ENCODE measurements at regions not wholly inside any gene's neighbourhood (a gene's known extent, or its start where the extent isn't known, plus 50 kb on each side); places are given as distances from the start of the nearest gene placed in this dataset.

DNA sequence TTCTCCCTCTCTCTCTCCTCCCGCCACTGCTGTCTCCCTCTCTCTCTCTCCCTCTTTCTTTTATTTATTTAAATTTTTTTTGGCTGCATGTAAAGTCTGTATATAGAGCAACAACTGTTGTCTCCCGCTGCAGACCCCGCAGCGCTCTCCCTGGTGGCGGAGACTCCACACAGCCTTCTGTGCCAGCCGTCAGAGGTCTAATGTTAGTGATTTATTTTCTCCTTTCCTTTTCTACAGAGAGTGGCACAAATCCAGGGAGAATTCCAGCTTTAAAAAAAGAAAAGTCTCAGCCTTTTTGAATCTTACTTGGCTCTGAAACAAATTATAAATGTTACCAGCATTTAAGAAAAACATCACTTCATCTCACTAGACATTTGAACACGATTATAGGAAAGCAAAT lies 106.2 kb downstream of the FAM9B start:
- ATAC-seq (no peak), DNase-seq (no peak)
- H3K4me1 ChIP-seq (ENCODE audit: control insufficient read depth in 2 of 2, insufficient read depth in 2 of 2, low read length in 2 of 2): no peaks in the 10 kb centered on the region
- Mint-ChIP-seq H3K27me3 (peaks cover 4 to 16% (median 7%) of the 10 kb centered on the region in 5 donors), H3K27ac (no peak overlapping the region), H3K4me1 (no peaks in the 10 kb centered on the region), H3K4me3 (no peak overlapping the region), H3K36me3 (no peaks in the 10 kb centered on the region), H3K9me3 (peaks cover 0 to 2% (median 0%) of the 10 kb centered on the region in 11 donors)
- no peaks in the 10 kb centered on the region for H3K9me3 ChIP-seq (ENCODE audit: control insufficient read depth in 2 of 3, low read length in 3 of 3)
- POLR2A ChIA-PET: no interaction called here
- no peak overlapping the region for H3K27ac ChIP-seq (ENCODE audit: low read depth, low read length)
- H3K27me3 ChIP-seq (ENCODE audit: control insufficient read depth in 2 of 2, insufficient read depth in 2 of 2, low read length in 2 of 2): no peaks in the 10 kb centered on the region
- intact Hi-C loops (cut with micrococcal nuclease): no loop called here
- no peaks in the 10 kb centered on the region for H3K36me3 ChIP-seq (ENCODE audit: control insufficient read depth in 2 of 3, insufficient read depth in 3 of 3, low read length in 3 of 3)
- CTCF ChIA-PET: no interaction called here
- no peak overlapping the region for H3K4me3 ChIP-seq (ENCODE audit: low read length)

DNA sequence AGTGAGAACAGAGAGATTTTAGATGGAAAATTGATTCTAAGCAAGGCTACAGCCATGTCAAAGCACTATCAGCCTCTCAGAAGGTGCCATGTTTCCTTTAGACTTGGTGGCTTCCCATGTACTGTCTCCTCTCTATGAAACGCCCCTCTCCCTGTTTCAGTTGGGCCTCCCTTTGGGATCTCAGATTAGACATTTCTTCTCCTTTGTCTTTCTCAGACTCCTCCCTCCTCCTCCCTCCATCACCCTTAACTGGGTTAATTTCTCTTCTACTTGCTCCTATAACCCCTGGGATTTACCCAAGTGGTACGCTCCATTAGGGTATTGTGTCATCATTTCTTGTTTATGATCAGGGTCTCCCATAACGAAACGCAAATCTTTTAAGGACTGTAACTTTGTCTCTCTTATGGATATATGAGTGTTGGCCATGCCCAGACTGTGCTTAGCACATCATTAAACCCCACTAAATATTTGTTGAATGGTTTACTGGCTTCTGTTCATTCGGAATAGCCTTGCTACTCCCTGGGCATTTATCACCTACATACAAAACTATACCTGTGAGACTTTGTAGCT lies 106.8 kb downstream of the FAM9B start:
- Mint-ChIP-seq H3K36me3 (no peaks in the 10 kb centered on the region), H3K4me3 (no peak overlapping the region), H3K4me1 (no peaks in the 10 kb centered on the region), H3K27ac (no peak overlapping the region), H3K27me3 (peaks cover 4 to 16% (median 7%) of the 10 kb centered on the region in 5 donors), H3K9me3 (peaks cover 0 to 2% (median 0%) of the 10 kb centered on the region in 11 donors)
- H3K27me3 ChIP-seq (ENCODE audit: control insufficient read depth in 2 of 2, insufficient read depth in 2 of 2, low read length in 2 of 2): no peaks in the 10 kb centered on the region
- ChIA-PET POLR2A (no interaction called here), CTCF (no interaction called here)
- no peaks in the 10 kb centered on the region for H3K4me1 ChIP-seq (ENCODE audit: control insufficient read depth in 2 of 2, insufficient read depth in 2 of 2, low read length in 2 of 2)
- intact Hi-C loops (cut with micrococcal nuclease): no loop called here
- DNase-seq: no peak
- H3K4me3 ChIP-seq (ENCODE audit: low read length): no peak overlapping the region
- H3K27ac ChIP-seq (ENCODE audit: low read depth, low read length): no peak overlapping the region
- no peaks in the 10 kb centered on the region for H3K36me3 ChIP-seq (ENCODE audit: control insufficient read depth in 2 of 3, insufficient read depth in 3 of 3, low read length in 3 of 3)
- ATAC-seq: no peak
- no peaks in the 10 kb centered on the region for H3K9me3 ChIP-seq (ENCODE audit: control insufficient read depth in 2 of 3, low read length in 3 of 3)

DNA sequence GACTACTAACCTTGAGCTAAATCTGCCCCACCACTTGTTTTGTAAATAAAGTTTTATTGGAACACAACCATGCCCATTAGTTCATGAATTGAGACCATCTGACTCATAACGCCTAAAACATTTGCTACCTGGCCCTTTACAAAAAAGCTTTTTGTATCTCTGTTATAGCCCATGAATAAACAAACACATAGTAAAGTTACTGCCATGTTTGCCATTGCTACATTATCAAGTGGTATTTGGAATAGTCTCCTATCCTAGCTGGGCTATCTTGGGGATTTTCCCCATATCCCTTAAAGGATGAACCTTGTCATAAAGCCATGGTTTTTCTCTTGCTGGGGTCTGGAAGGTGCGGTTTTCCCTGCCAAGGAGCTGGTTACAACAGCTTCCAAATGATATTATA lies 112.3 kb downstream of the FAM9B start:
- Histone ChIP-seq H3K27me3 (ENCODE audit: control insufficient read depth in 2 of 2, insufficient read depth in 2 of 2, low read length in 2 of 2) (no peaks in the 10 kb centered on the region), H3K4me1 (ENCODE audit: control insufficient read depth in 2 of 2, insufficient read depth in 2 of 2, low read length in 2 of 2) (no peaks in the 10 kb centered on the region), H3K9me3 (ENCODE audit: control insufficient read depth in 2 of 3, low read length in 3 of 3) (no peaks in the 10 kb centered on the region), H3K27ac (ENCODE audit: low read depth, low read length) (no peak overlapping the region), H3K36me3 (ENCODE audit: control insufficient read depth in 2 of 3, insufficient read depth in 3 of 3, low read length in 3 of 3) (no peaks in the 10 kb centered on the region), H3K4me3 (ENCODE audit: low read length) (no peak overlapping the region)
- peaks cover 5 to 16% (median 7%) of the 10 kb centered on the region in 5 donors for H3K27me3 Mint-ChIP-seq
- CTCF ChIA-PET: no interaction called here
- no peaks in the 10 kb centered on the region for H3K9me3 Mint-ChIP-seq
- no peaks in the 10 kb centered on the region for H3K4me1 Mint-ChIP-seq
- no peak overlapping the region for H3K27ac Mint-ChIP-seq
- H3K36me3 Mint-ChIP-seq: no peaks in the 10 kb centered on the region
- H3K4me3 Mint-ChIP-seq: no peak overlapping the region
- DNase-seq: no peak
- POLR2A ChIA-PET: no interaction called here
- no peak for ATAC-seq
- intact Hi-C loops (cut with micrococcal nuclease): no loop called here

DNA sequence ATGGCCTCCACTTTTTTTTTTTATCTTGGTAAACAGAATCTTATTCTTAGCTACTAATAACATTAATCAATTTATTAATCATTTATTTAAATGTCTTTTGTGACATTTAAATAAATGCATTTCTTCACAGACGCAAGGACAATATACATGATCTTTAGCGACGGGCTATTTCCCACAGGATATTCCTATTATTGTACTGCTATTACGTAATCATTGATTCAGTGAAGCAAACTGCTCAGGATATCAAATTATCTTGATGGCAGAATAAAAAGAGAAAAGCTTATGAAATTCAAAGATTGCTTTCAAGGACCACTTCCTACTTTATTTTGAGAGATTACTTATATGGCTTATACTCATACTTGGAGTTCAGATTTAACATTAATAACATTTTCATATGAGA lies 114.1 kb downstream of the FAM9B start:
- H3K36me3 ChIP-seq (ENCODE audit: control insufficient read depth in 2 of 3, insufficient read depth in 3 of 3, low read length in 3 of 3): no peaks in the 10 kb centered on the region
- Mint-ChIP-seq H3K9me3 (no peaks in the 10 kb centered on the region), H3K27ac (no peak overlapping the region), H3K36me3 (no peaks in the 10 kb centered on the region), H3K4me1 (no peaks in the 10 kb centered on the region), H3K4me3 (no peak overlapping the region), H3K27me3 (peaks cover 0 to 6% (median 5%) of the 10 kb centered on the region in 5 donors)
- CTCF ChIA-PET: no interaction called here
- ATAC-seq: no peak
- H3K27ac ChIP-seq (ENCODE audit: low read depth, low read length): no peak overlapping the region
- no peaks in the 10 kb centered on the region for H3K9me3 ChIP-seq (ENCODE audit: control insufficient read depth in 2 of 3, low read length in 3 of 3)
- DNase-seq: no peak
- intact Hi-C loops (cut with micrococcal nuclease): no loop called here
- POLR2A ChIA-PET: no interaction called here
- H3K4me1 ChIP-seq (ENCODE audit: control insufficient read depth in 2 of 2, insufficient read depth in 2 of 2, low read length in 2 of 2): no peaks in the 10 kb centered on the region
- H3K27me3 ChIP-seq (ENCODE audit: control insufficient read depth in 2 of 2, insufficient read depth in 2 of 2, low read length in 2 of 2): no peaks in the 10 kb centered on the region
- no peak overlapping the region for H3K4me3 ChIP-seq (ENCODE audit: low read length)

DNA sequence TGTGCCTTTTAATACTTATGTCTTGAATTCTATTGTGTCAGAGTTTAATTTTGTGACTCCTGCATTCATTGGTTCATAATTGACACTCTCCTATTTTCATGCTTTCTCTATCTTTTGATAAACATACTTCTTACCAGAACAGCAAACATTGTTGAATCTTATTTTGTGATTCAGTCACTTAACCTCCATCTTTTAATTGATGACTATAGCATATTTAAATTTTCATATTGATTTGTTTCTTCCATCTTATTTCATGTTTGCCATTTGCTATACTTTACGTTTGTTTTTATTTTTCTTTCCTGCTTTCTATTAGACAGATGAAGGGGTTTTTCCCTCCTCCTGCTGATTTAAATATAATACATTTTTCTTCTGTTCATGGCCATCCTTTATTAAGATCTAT lies 115.5 kb upstream of the FAM9A start:
- H3K9me3 Mint-ChIP-seq: peaks cover 0 to 1% (median 0%) of the 10 kb centered on the region in 11 donors
- Histone ChIP-seq H3K9me3 (ENCODE audit: control insufficient read depth in 2 of 3, low read length in 3 of 3) (no peaks in the 10 kb centered on the region), H3K36me3 (ENCODE audit: control insufficient read depth in 2 of 3, insufficient read depth in 3 of 3, low read length in 3 of 3) (no peaks in the 10 kb centered on the region), H3K27ac (ENCODE audit: low read depth, low read length) (no peak overlapping the region), H3K4me3 (ENCODE audit: low read length) (no peak overlapping the region), H3K4me1 (ENCODE audit: control insufficient read depth in 2 of 2, insufficient read depth in 2 of 2, low read length in 2 of 2) (no peaks in the 10 kb centered on the region), H3K27me3 (ENCODE audit: control insufficient read depth in 2 of 2, insufficient read depth in 2 of 2, low read length in 2 of 2) (no peaks in the 10 kb centered on the region)
- CTCF ChIA-PET: no interaction called here
- H3K4me3 Mint-ChIP-seq: no peak overlapping the region
- ATAC-seq: no peak
- DNase-seq: no peak
- intact Hi-C loops (cut with micrococcal nuclease): no loop called here
- H3K27ac Mint-ChIP-seq: no peak overlapping the region
- H3K36me3 Mint-ChIP-seq: no peaks in the 10 kb centered on the region
- POLR2A ChIA-PET: no interaction called here
- H3K27me3 Mint-ChIP-seq: peaks cover 0 to 2% (median 0%) of the 10 kb centered on the region in 5 donors
- no peaks in the 10 kb centered on the region for H3K4me1 Mint-ChIP-seq

DNA sequence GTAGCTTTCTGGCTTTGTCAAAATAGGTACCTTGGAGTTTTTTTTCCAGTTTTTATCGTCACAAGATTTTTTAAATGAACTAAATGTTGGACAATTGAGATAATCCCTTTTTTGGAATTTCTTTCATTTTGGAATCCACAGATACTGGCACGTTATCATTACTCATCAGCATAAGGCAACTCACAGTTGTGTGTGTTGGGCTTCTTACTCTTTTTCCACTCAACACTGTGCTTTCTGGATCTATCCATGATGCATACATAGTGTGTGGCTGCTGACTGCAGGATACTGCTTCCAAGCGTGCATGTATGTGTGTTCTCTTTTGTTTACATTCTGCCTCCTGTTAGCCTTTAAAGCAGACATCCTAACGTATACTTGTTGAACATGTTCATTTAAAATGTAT lies 113.5 kb upstream of the FAM9A start:
- no peak overlapping the region for H3K4me3 ChIP-seq (ENCODE audit: low read length)
- ChIA-PET CTCF (no interaction called here), POLR2A (no interaction called here)
- no peaks in the 10 kb centered on the region for H3K27me3 ChIP-seq (ENCODE audit: control insufficient read depth in 2 of 2, insufficient read depth in 2 of 2, low read length in 2 of 2)
- no peak overlapping the region for H3K4me3 Mint-ChIP-seq
- intact Hi-C loops (cut with micrococcal nuclease): no loop called here
- H3K27me3 Mint-ChIP-seq: peaks cover 0 to 2% (median 0%) of the 10 kb centered on the region in 5 donors
- H3K4me1 Mint-ChIP-seq: no peaks in the 10 kb centered on the region
- no peak overlapping the region for H3K27ac ChIP-seq (ENCODE audit: low read depth, low read length)
- H3K4me1 ChIP-seq (ENCODE audit: control insufficient read depth in 2 of 2, insufficient read depth in 2 of 2, low read length in 2 of 2): no peaks in the 10 kb centered on the region
- H3K36me3 ChIP-seq (ENCODE audit: control insufficient read depth in 2 of 3, insufficient read depth in 3 of 3, low read length in 3 of 3): no peaks in the 10 kb centered on the region
- no peak overlapping the region for H3K27ac Mint-ChIP-seq
- no peak for ATAC-seq
- H3K36me3 Mint-ChIP-seq: no peaks in the 10 kb centered on the region
- H3K9me3 Mint-ChIP-seq: peaks cover 0 to 1% (median 0%) of the 10 kb centered on the region in 11 donors
- no peak for DNase-seq
- no peaks in the 10 kb centered on the region for H3K9me3 ChIP-seq (ENCODE audit: control insufficient read depth in 2 of 3, low read length in 3 of 3)

DNA sequence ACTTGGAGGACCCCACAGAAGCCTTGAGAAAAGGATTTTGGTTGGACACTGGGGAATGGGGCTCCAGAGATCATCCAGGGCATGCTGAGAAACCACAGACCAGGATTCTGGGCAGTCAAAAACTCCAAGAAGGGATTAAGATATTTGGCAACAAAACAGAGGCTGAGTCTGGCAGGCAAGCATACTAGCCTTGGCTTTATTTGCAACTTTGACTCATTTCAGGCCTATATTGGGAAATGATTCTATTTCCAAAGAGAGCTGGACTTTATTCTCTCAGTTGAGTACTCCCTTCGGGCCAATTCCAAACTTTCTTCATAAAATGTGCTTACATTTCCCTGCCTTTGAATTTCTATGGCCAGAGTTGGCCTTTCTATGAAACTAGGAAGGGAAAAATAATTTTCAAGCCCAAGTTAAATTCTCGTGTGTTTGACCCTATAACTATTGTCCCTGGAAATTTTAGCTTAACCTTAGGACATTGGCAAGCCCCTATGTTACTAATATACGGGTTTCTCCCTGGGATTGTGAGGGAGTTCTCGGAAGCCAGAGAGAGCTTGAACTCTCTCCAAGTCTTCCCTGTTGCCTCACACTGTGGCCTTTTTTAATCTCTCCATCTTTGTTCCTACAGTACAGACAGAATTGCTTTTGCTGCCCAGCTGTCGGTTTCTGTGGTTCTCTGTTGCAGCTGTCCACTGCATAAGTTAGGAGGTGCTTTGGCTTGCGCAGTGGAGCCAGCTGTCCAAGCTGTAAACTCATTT lies 112.6 kb upstream of the FAM9A start:
- intact Hi-C loops (cut with micrococcal nuclease): no loop called here
- CTCF ChIA-PET: no interaction called here

More for the DNA sequence above, 112.6 kb upstream of the FAM9A start:
- H3K4me1 Mint-ChIP-seq: no peaks in the 10 kb centered on the region
- ATAC-seq (no peak), DNase-seq (no peak)
- no peak overlapping the region for H3K4me3 ChIP-seq (ENCODE audit: low read length)
- H3K4me3 Mint-ChIP-seq: no peak overlapping the region
- H3K27ac ChIP-seq (ENCODE audit: low read depth, low read length): no peak overlapping the region
- no peaks in the 10 kb centered on the region for H3K36me3 Mint-ChIP-seq
- H3K27me3 Mint-ChIP-seq: peaks cover 0 to 2% (median 0%) of the 10 kb centered on the region in 5 donors
- no peak overlapping the region for H3K27ac Mint-ChIP-seq
- no peaks in the 10 kb centered on the region for H3K9me3 ChIP-seq (ENCODE audit: control insufficient read depth in 2 of 3, low read length in 3 of 3)
- no peaks in the 10 kb centered on the region for H3K4me1 ChIP-seq (ENCODE audit: control insufficient read depth in 2 of 2, insufficient read depth in 2 of 2, low read length in 2 of 2)
- H3K36me3 ChIP-seq (ENCODE audit: control insufficient read depth in 2 of 3, insufficient read depth in 3 of 3, low read length in 3 of 3): no peaks in the 10 kb centered on the region
- no peaks in the 10 kb centered on the region for H3K27me3 ChIP-seq (ENCODE audit: control insufficient read depth in 2 of 2, insufficient read depth in 2 of 2, low read length in 2 of 2)
- POLR2A ChIA-PET: no interaction called here
- peaks cover 0 to 1% (median 0%) of the 10 kb centered on the region in 11 donors for H3K9me3 Mint-ChIP-seq

All from naive thymus-derived CD4-positive, alpha-beta T cell (primary cell).